B cell (primary cell): ENCODE measurements at regions not wholly inside any gene's neighbourhood (a gene's known extent, or its start where the extent isn't known, plus 50 kb on each side); places are given as distances from the start of the nearest gene placed in this dataset.

Experiments used
- ATAC-seq: fragments of 200-7000 bp; cut with Tn5 transposase; one replicate; pipeline ENCODE4 v1.10.0; 2021; ENCODE audit warnings: low read depth, mild to moderate bottlenecking, moderate number of reproducible peaks, moderate library complexity
- CTCF ChIA-PET: fragments of 350-600 bp; sonication (Branson Sonifier 250); formaldehyde crosslinking; loops from one replicate; lab custom pipeline; 2021; ENCODE audit warnings: antibody characterized with exemption, inconsistent platforms; lab: Charles Lee
- POLR2A ChIA-PET: fragments of 350-600 bp; sonication (Branson Sonifier 250); formaldehyde crosslinking; loops from one replicate; lab custom pipeline; 2021; ENCODE audit warnings: antibody characterized with exemption; lab: Charles Lee
- DNase-seq: peaks from one replicate; pipeline ENCODE4 v3.0.0; 2013
- H2AFZ ChIP-seq: 2 replicates; pipeline ENCODE4 v1.6.1; 2012; ENCODE audit warnings: mild to moderate bottlenecking, low read depth, low read length; ENCODE audit not compliant: insufficient read depth, poor library complexity, severe bottlenecking
- H3K27ac ChIP-seq, 2 donors: 1 replicate in 1 of 2; 2 replicates in 1 of 2; pipeline ENCODE4 v1.5.1; 2012 to 2013; ENCODE audit warnings: low read length in 2 of 2, mild to moderate bottlenecking in 2 of 2, moderate library complexity in 1 of 2
- H3K27me3 ChIP-seq, 4 experiments: fragments of 200-600 bp in 1 of 4; sonication (generic) in 1 of 4; replicated peaks in 1 of 4; 1 replicate in 2 of 4; 2 replicates in 2 of 4; pipeline versions ENCODE4 v1.6.1 to v1.7.0; 2013 to 2016; ENCODE audit warnings: low read length in 3 of 4, mild to moderate bottlenecking in 2 of 4, mixed read lengths in 1 of 4, moderate library complexity in 1 of 4; ENCODE audit not compliant: insufficient read depth in 4 of 4, control insufficient read depth in 3 of 4; ENCODE audit errors: control extremely low read depth in 1 of 4
- H3K36me3 ChIP-seq, 2 experiments: replicated peaks in 1 of 2; 1 replicate in 1 of 2; 2 replicates in 1 of 2; pipeline versions ENCODE4 v1.6.1 to v1.7.1; 2013; ENCODE audit warnings: low read length in 1 of 2; ENCODE audit not compliant: insufficient read depth in 2 of 2, control insufficient read depth in 1 of 2; ENCODE audit errors: control extremely low read depth in 1 of 2, extremely low read depth in 1 of 2
- H3K4me1 ChIP-seq, 2 donors: fragments of 200-600 bp in 1 of 2; sonication (generic) in 1 of 2; 1 replicate in 1 of 2; 2 replicates in 1 of 2; pipeline versions ENCODE4 v1.5.1 to v1.6.1; 2013 to 2017; ENCODE audit warnings: low read length in 2 of 2; ENCODE audit not compliant: control insufficient read depth in 2 of 2, insufficient read depth in 2 of 2
- H3K4me2 ChIP-seq: replicated peaks from 2 replicates; pipeline ENCODE3; 2012; ENCODE audit warnings: mild to moderate bottlenecking, low read depth, low read length; ENCODE audit not compliant: poor library complexity, severe bottlenecking
- H3K4me3 ChIP-seq, 5 experiments: fragments of 200-600 bp in 1 of 5; sonication (generic) in 1 of 5; 1 replicate in 3 of 5; 2 replicates in 2 of 5; pipeline versions ENCODE4 v1.5.1 to v1.7.0; 2011 to 2016; ENCODE audit warnings: low read length in 4 of 5, mild to moderate bottlenecking in 4 of 5, low read depth in 2 of 5, control low read depth in 1 of 5, moderate library complexity in 1 of 5; ENCODE audit not compliant: insufficient read depth in 1 of 5; ENCODE audit errors: control extremely low read depth in 1 of 5, extremely low read depth in 1 of 5
- H3K79me2 ChIP-seq: fragments of 200-600 bp; sonication (generic); one replicate; pipeline ENCODE4 v1.6.0; 2016; ENCODE audit warnings: low read length; ENCODE audit not compliant: control insufficient read depth, insufficient read depth
- H3K9ac ChIP-seq: fragments of 200-600 bp; sonication (generic); 2 replicates; pipeline ENCODE4 v1.6.1; 2017; ENCODE audit warnings: mild to moderate bottlenecking, low read length, moderate library complexity
- H3K9me3 ChIP-seq, 3 donors: one replicate each; pipeline versions ENCODE4 v1.6.1 to v1.7.1; 2013; ENCODE audit warnings: low read length in 2 of 3; ENCODE audit not compliant: control insufficient read depth in 2 of 3, insufficient read depth in 1 of 3; ENCODE audit errors: control extremely low read depth in 1 of 3
- H4K20me1 ChIP-seq: 2 replicates; pipeline ENCODE4 v1.6.0; 2012; ENCODE audit warnings: mild to moderate bottlenecking, low read length; ENCODE audit not compliant: insufficient read depth, control insufficient read depth, poor library complexity, severe bottlenecking
- H3K27ac Mint-ChIP-seq: one replicate; pipeline ENCODE4 v1.8.0; 2021; ENCODE audit warnings: mixed read lengths
- H3K27me3 Mint-ChIP-seq: one replicate; pipeline ENCODE4 v1.8.0; 2021; ENCODE audit warnings: mixed read lengths
- H3K4me1 Mint-ChIP-seq: one replicate; pipeline ENCODE4 v1.8.0; 2021; ENCODE audit warnings: mixed read lengths
- H3K4me3 Mint-ChIP-seq: one replicate; pipeline ENCODE4 v1.8.0; 2021; ENCODE audit warnings: mixed read lengths
- H3K9me3 Mint-ChIP-seq: one replicate; pipeline ENCODE4 v1.8.0; 2022; ENCODE audit warnings: mixed read lengths; ENCODE audit not compliant: insufficient read depth
- CTCF ChIP-seq: fragments of 200-600 bp; IDR thresholded peaks from one replicate; pipeline ENCODE4 v1.8.0; 2022; ENCODE audit warnings: antibody characterized with exemption, mild to moderate bottlenecking
- EZH2 ChIP-seq: IDR thresholded peaks from 2 replicates; pipeline ENCODE4 v1.6.1; 2012; ENCODE audit warnings: borderline replicate concordance, low read depth, mild to moderate bottlenecking, moderate library complexity, low read length; ENCODE audit not compliant: insufficient read depth, poor library complexity, severe bottlenecking
- WGBS: methylation state at CpG from one replicate; pipeline ENCODE4 v1.1.5; 2013; ENCODE audit warnings: missing lambda C conversion rate; ENCODE audit not compliant: insufficient coverage; 5-methylcytosine and 5-hydroxymethylcytosine counted together
- intact Hi-C: fragments of 100-400 bp; cut with micrococcal nuclease; formaldehyde crosslinking; loops from one replicate; pipeline ENCODE4 v1.10.0; 2022

GRCh38 chr5:130743092-130743491 lies 422.0 kb downstream of the HINT1 start:
- H3K4me1 ChIP-seq, result no peaks in the 10 kb centered on the region
- no peaks in the 10 kb centered on the region for H3K27me3 Mint-ChIP-seq
- no peak overlapping the region for H3K4me3 ChIP-seq
- H3K4me2 ChIP-seq, result no peak overlapping the region
- no peak overlapping the region for H3K27ac ChIP-seq
- TF ChIP-seq EZH2 (no peak), CTCF (no peak)
- CTCF ChIA-PET, result no interaction called here
- no peak overlapping the region for H3K4me3 Mint-ChIP-seq
- ATAC-seq, result no peak
- no peak for DNase-seq
- no peaks in the 10 kb centered on the region for H3K4me1 Mint-ChIP-seq
- peaks cover 9% of the 10 kb centered on the region for H3K9me3 Mint-ChIP-seq
- H3K79me2 ChIP-seq, result no peaks in the 10 kb centered on the region
- POLR2A ChIA-PET, result no interaction called here
- WGBS, result no CpG with 5 or more reads among the region's 1 CpG
- H4K20me1 ChIP-seq, result no peaks in the 10 kb centered on the region
- no peak overlapping the region for H2AFZ ChIP-seq
- no peaks in the 10 kb centered on the region for H3K27me3 ChIP-seq
- no peak overlapping the region for H3K9ac ChIP-seq
- H3K9me3 ChIP-seq, result peaks cover 0 to 16% (median 8%) of the 10 kb centered on the region in 3 donors
- H3K27ac Mint-ChIP-seq, result no peak overlapping the region
- intact Hi-C loops, result no loop called here
- H3K36me3 ChIP-seq, result no peaks in the 10 kb centered on the region

- Mint-ChIP-seq H3K4me1 (no peaks in the 10 kb centered on the region), H3K27me3 (no peaks in the 10 kb centered on the region), H3K4me3 (no peak overlapping the region), H3K27ac (no peak overlapping the region), H3K9me3 (peaks cover 2% of the 10 kb centered on the region)
- intact Hi-C loops, result no loop called here
- TF ChIP-seq CTCF (no peak), EZH2 (no peak)
- Histone ChIP-seq H3K4me3 (no peak overlapping the region), H3K9me3 (peaks cover 0 to 8% (median 8%) of the 10 kb centered on the region in 3 donors), H3K27me3 (no peaks in the 10 kb centered on the region), H3K27ac (no peak overlapping the region), H3K9ac (no peak overlapping the region), H2AFZ (no peak overlapping the region), H3K4me2 (no peak overlapping the region), H3K79me2 (no peaks in the 10 kb centered on the region), H3K36me3 (no peaks in the 10 kb centered on the region), H3K4me1 (no peaks in the 10 kb centered on the region), H4K20me1 (no peaks in the 10 kb centered on the region)
- CTCF ChIA-PET, result no interaction called here
- POLR2A ChIA-PET, result no interaction called here
- DNase-seq (no peak), ATAC-seq (no peak)
- 81% methylated on average over 4 of the region's 5 CpGs for WGBS
These were observed 424.9 kb downstream of the HINT1 start for GRCh38 chr5:130740047-130740569.
